HG03095 (cell line): ENCODE measurements at regions not wholly inside any gene's neighbourhood (a gene's known extent, or its start where the extent isn't known, plus 50 kb on each side); places are given as distances from the start of the nearest gene placed in this dataset.

Source experiments
- ATAC-seq: cut with Tn5 transposase; IDR thresholded peaks from one replicate; pipeline ENCODE4 v1.9.1; 2021; ENCODE audit warnings: moderate library complexity; ENCODE audit not compliant: unreplicated experiment

GRCh38 chr2:104125096-104125495, 728.8 kb upstream of the POU3F3 start:
- ATAC-seq, result no peak

- no peak for ATAC-seq
Measured at GRCh38 chr2:104127049-104127770, 726.7 kb upstream of the POU3F3 start.

GRCh38 chr2:104140361-104140760, 713.6 kb upstream of the POU3F3 start:
- no peak for ATAC-seq

DNA sequence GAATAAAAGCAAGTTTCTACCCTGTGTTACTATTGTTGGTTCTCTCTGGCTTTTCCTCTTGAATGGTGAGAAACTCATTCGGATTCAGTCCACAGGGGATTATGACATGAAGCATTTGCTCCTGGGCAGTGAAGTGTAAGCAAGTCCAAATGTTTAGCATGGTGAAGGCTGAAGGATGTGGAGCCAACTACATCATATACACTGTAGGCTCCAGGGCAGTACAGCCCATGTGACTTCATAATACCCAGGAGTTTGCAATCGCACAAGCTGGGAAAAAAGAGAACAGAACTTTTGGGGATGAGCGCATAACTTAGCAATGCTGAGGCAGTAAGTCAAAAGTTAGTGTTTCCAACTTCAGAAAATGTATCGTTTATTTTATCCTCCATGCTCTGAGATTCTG, 695.7 kb upstream of the POU3F3 start:
- no peak for ATAC-seq

GRCh38 chr2:104163611-104164130, 690.2 kb upstream of the POU3F3 start:
- no peak for ATAC-seq

DNA sequence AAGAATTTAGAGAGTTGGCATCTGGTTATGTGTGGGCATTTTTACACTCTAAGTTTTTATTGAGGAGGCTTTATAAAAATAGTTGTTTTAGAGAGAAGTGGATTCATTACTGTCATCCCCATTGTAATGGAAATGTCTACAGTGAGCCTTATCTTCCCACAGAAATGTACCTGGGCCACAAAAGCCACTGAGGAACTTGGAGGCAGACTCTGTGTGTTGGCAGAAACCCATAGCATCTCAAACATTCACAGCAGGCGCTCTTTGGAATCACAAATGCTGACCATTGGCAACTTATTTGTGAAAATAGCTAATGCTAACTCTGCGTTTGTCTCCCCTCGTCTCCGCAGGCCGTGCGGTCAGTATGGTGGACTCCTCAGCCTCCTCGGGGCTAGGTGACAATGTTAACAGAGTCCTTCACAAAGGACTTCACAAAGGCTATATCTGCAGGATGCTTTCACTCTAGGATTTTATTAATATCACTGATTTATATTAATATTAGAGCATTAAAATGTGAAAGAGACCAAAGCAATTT, 689.1 kb upstream of the POU3F3 start:
- no peak for ATAC-seq

DNA sequence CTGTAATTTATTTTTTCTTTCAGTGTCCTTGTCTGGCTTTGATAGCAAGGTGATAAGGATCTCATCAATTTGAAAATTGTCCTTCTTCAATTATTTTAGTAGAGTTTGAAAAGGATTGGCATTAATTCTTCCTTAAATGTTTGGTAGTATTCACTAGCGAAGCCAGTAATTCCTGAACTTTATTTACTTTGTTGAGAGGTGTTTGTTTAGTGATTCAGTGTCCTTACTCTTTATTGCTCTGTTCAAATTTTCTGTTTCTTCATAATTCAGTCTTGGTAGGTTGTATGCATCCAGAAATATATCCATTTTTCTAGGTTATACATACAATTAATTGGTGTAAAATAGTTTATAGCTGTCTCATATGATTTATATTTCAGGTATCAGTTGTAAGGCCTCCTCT, 676.7 kb upstream of the POU3F3 start:
- ATAC-seq, result no peak

- no peak for ATAC-seq
Measured at GRCh38 chr2:104179644-104180043, 674.3 kb upstream of the POU3F3 start.

DNA sequence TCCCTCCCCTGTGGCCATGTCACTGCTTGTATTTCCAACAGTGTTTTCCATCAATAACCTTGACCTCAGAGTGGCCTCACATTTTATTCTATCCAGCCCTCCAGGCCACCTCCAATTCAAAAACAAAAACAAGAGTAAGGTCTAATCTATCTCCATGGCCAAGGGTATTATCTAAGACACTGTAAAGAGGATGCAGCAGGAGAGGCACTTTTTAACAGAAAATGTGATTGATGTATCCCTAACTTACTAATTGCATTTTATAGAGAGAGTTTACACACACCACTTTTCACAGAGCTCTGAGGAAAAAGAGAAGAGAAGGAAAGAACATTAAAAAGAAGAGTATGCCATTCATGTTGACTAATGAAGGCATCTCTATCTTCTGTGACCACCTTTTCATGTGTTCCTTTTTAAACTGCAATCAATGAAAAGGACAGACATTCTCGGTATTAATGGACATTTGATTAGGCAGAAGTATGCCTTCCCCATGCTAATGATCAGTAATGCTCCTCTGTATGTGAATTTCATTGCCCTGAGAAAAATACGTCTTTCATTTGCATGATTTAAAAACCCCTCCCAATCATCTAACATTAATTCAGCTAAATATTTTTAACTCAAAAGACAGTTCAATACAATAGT, 653.3 kb upstream of the POU3F3 start:
- no peak for ATAC-seq

- ATAC-seq, result no peak
Measured at GRCh38 chr2:104213758-104214157, 640.2 kb upstream of the POU3F3 start.

GRCh38 chr2:104215269-104216161, 638.4 kb upstream of the POU3F3 start:
- no peak for ATAC-seq

- no peak for ATAC-seq
Measured at GRCh38 chr2:104233591-104233990, 620.3 kb upstream of the POU3F3 start.

GRCh38 chr2:104236491-104236890, 617.4 kb upstream of the POU3F3 start:
- ATAC-seq, result no peak

GRCh38 chr2:104240984-104241383, 612.9 kb upstream of the POU3F3 start:
- ATAC-seq, result no peak

- ATAC-seq, result no peak
Measured at GRCh38 chr2:104249629-104250028, 604.3 kb upstream of the POU3F3 start.

- no peak for ATAC-seq
Measured at GRCh38 chr2:104250635-104251034, 603.3 kb upstream of the POU3F3 start.

- no peak for ATAC-seq
Measured at GRCh38 chr2:104254017-104254416, 599.9 kb upstream of the POU3F3 start.

DNA sequence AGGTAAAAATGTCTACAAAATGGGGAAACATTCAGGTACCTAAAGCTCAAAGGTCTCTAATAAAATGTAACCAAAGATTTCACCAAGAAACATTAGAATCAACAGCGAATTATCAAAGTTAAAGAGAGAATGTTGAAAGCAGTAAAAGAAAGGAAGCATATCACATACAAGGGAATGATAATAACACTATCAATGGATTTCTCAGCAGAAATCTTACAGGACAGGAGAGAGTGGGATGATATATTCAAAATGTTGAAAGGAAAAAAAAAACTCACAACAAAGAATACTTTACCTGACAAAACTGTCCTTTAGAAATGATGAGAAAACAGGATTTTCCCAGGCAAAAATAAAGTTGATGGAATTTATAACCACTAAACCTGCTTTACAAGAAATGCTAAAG, 591.2 kb upstream of the POU3F3 start:
- no peak for ATAC-seq

GRCh38 chr2:104279646-104280045, 574.3 kb upstream of the POU3F3 start:
- ATAC-seq, result no peak

- ATAC-seq, result no peak
Measured at GRCh38 chr2:104280216-104280615, 573.7 kb upstream of the POU3F3 start.

GRCh38 chr2:104286841-104287240, 567.1 kb upstream of the POU3F3 start:
- no peak for ATAC-seq
